HL-60 (cell line): ENCODE measurements at regions not wholly inside any gene's neighbourhood (a gene's known extent, or its start where the extent isn't known, plus 50 kb on each side); places are given as distances from the start of the nearest gene placed in this dataset.

Experiments used
- GABPA ChIP-seq: IDR thresholded peaks from 2 replicates; pipeline ENCODE4 v1.6.1; 2012; ENCODE audit warnings: low read depth
- POLR2AphosphoS5 ChIP-seq: IDR thresholded peaks from 2 replicates; pipeline ENCODE4 v1.6.1; 2012; ENCODE audit warnings: low read depth
- TF ChIP-seq, protein P1 (sequence below): IDR thresholded peaks from one replicate; pipeline ENCODE4 v1.5.1; 2011; ENCODE audit warnings: low read length, control low read depth, inconsistent platforms; ENCODE audit not compliant: insufficient read depth

DNA sequence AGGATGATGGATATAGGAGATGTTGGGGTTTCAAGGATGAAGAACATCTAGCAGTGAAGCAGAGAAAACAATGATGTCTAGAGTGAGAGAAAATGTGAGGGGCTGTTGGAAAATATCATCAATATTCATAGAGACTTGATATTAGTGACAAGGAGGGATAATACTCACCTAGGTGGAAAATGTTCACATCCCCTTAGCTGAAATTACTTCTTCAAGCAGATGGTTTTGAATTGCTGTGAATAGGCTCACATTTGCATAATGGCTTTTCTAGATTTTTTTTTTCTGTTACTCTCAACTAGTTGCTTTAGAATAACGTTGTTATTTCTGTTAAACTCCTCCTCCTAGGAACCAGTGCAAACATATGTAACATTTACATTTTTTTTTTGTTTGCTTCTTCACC is 61.6 kb upstream of the MAP1B start:
- TF ChIP-seq GABPA (no peak), POLR2AphosphoS5 (no peak)
- TF ChIP-seq, protein P1, sequence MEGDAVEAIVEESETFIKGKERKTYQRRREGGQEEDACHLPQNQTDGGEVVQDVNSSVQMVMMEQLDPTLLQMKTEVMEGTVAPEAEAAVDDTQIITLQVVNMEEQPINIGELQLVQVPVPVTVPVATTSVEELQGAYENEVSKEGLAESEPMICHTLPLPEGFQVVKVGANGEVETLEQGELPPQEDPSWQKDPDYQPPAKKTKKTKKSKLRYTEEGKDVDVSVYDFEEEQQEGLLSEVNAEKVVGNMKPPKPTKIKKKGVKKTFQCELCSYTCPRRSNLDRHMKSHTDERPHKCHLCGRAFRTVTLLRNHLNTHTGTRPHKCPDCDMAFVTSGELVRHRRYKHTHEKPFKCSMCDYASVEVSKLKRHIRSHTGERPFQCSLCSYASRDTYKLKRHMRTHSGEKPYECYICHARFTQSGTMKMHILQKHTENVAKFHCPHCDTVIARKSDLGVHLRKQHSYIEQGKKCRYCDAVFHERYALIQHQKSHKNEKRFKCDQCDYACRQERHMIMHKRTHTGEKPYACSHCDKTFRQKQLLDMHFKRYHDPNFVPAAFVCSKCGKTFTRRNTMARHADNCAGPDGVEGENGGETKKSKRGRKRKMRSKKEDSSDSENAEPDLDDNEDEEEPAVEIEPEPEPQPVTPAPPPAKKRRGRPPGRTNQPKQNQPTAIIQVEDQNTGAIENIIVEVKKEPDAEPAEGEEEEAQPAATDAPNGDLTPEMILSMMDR = no peak
